Panc1 (cell line): ENCODE measurements at regions not wholly inside any gene's neighbourhood (a gene's known extent, or its start where the extent isn't known, plus 50 kb on each side); places are given as distances from the start of the nearest gene placed in this dataset.

ENCODE experiments used
- POLR2AphosphoS5 ChIP-seq: IDR thresholded peaks from 2 replicates; pipeline ENCODE4 v1.6.1; 2012; ENCODE audit warnings: mild to moderate bottlenecking, low read depth, low read length, moderate library complexity
- SIN3A ChIP-seq: IDR thresholded peaks from 2 replicates; pipeline ENCODE4 v1.6.1; 2012; ENCODE audit warnings: low read depth, mild to moderate bottlenecking, low read length, moderate library complexity, borderline replicate concordance; ENCODE audit not compliant: insufficient read depth
- TCF7L2 ChIP-seq: IDR thresholded peaks from 2 replicates; pipeline ENCODE4 v1.6.1; 2011; ENCODE audit warnings: mild to moderate bottlenecking, low read depth, low read length, inconsistent platforms
- TF ChIP-seq, protein P1 (sequence below): fragments of 450-650 bp; IDR thresholded peaks from 2 replicates; pipeline ENCODE4 v1.5.1; 2017; ENCODE audit warnings: mild to moderate bottlenecking
- TF ChIP-seq, protein P2 (sequence below), 2 experiments: IDR thresholded peaks; 2 replicates each; pipeline ENCODE4 v1.6.1; 2011 to 2012; ENCODE audit warnings: low read depth in 2 of 2, control low read depth in 1 of 2, low read length in 1 of 2, mild to moderate bottlenecking in 1 of 2, moderate library complexity in 1 of 2; ENCODE audit not compliant: insufficient read depth in 1 of 2

DNA sequence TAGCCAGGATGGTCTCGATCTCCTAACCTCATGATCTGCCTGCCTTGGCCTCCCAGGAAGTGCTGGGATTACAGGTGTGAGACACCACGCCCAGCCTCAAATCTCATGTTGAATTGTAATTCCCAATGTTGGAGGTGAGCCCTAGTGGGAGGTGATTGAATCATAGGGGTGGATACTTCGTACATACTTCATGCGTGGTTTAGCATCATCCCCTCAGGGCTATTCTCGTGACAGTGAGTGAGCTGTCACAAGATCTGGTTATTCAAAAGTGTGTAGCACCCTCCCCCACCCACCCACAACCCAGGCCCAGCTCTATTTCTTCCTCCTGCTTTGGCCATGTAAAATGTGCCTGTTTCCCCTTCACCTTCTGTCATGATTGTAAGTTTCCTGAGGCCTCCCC, 236.9 kb upstream of the IL12A start:
- TF ChIP-seq, protein P1, sequence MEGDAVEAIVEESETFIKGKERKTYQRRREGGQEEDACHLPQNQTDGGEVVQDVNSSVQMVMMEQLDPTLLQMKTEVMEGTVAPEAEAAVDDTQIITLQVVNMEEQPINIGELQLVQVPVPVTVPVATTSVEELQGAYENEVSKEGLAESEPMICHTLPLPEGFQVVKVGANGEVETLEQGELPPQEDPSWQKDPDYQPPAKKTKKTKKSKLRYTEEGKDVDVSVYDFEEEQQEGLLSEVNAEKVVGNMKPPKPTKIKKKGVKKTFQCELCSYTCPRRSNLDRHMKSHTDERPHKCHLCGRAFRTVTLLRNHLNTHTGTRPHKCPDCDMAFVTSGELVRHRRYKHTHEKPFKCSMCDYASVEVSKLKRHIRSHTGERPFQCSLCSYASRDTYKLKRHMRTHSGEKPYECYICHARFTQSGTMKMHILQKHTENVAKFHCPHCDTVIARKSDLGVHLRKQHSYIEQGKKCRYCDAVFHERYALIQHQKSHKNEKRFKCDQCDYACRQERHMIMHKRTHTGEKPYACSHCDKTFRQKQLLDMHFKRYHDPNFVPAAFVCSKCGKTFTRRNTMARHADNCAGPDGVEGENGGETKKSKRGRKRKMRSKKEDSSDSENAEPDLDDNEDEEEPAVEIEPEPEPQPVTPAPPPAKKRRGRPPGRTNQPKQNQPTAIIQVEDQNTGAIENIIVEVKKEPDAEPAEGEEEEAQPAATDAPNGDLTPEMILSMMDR: no peak
- TF ChIP-seq POLR2AphosphoS5: no peak
- no peak for TF ChIP-seq SIN3A
- TF ChIP-seq, protein P2, sequence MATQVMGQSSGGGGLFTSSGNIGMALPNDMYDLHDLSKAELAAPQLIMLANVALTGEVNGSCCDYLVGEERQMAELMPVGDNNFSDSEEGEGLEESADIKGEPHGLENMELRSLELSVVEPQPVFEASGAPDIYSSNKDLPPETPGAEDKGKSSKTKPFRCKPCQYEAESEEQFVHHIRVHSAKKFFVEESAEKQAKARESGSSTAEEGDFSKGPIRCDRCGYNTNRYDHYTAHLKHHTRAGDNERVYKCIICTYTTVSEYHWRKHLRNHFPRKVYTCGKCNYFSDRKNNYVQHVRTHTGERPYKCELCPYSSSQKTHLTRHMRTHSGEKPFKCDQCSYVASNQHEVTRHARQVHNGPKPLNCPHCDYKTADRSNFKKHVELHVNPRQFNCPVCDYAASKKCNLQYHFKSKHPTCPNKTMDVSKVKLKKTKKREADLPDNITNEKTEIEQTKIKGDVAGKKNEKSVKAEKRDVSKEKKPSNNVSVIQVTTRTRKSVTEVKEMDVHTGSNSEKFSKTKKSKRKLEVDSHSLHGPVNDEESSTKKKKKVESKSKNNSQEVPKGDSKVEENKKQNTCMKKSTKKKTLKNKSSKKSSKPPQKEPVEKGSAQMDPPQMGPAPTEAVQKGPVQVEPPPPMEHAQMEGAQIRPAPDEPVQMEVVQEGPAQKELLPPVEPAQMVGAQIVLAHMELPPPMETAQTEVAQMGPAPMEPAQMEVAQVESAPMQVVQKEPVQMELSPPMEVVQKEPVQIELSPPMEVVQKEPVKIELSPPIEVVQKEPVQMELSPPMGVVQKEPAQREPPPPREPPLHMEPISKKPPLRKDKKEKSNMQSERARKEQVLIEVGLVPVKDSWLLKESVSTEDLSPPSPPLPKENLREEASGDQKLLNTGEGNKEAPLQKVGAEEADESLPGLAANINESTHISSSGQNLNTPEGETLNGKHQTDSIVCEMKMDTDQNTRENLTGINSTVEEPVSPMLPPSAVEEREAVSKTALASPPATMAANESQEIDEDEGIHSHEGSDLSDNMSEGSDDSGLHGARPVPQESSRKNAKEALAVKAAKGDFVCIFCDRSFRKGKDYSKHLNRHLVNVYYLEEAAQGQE (IDR thresholded peaks at IDR 0.05; ENCODE audit: insufficient read depth in 1 of 2, low read depth in 2 of 2, low read length in 1 of 2): no peak
- no peak for TF ChIP-seq TCF7L2
